HG03354 (cell line): ENCODE measurements at regions not wholly inside any gene's neighbourhood (a gene's known extent, or its start where the extent isn't known, plus 50 kb on each side); places are given as distances from the start of the nearest gene placed in this dataset.
"Not testable (repeated sequence)": the region's sequence is repeated elsewhere in the genome, so short reads cannot be mapped to it uniquely, and the experiment has no call there.

Source experiments
- ATAC-seq: cut with Tn5 transposase; IDR thresholded peaks from one replicate; pipeline ENCODE4 v1.9.1; 2021; ENCODE audit warnings: mild to moderate bottlenecking; ENCODE audit not compliant: unreplicated experiment, poor library complexity, severe bottlenecking

DNA sequence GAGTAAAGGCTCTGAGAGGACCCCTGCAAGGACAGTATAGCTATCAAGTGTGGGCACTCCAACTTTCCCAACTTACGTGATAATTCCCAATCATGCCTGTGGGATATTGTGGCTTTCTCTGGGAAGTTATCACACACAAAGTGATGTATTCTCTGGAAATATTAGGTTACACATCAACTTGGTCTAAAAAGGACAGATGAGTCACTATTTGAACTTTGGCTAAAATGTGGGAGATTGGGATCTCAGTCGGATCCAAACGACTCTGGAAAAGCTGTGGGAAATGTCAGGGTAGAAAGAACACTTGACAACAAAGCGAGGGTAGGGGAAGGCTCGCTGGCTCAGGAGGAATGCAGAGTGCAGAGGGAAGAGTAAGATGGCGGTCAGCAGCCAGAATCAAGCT, 1048.9 kb downstream of the BCL11B start:
- ATAC-seq = no peak

DNA sequence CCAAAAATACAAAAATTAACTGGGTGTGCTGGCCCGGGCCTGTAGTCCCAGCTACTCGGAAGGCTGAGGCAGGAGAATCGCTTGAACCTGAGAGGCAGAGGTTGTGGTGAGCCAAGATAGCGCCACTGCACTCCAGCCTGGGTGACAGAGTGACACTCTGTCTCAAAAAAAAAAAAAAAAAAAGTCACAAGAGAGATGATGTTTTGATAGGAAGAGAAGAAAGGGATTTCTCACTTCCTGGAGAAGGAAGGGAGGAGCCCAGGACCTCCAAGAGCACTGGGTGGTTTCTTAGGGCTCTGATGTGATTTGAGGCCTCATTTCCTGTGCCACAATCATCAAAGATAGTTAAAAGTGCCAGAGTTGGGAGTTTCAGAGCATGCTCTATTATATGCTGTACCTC, 1048.3 kb downstream of the BCL11B start:
- ATAC-seq = not testable (repeated sequence)

DNA sequence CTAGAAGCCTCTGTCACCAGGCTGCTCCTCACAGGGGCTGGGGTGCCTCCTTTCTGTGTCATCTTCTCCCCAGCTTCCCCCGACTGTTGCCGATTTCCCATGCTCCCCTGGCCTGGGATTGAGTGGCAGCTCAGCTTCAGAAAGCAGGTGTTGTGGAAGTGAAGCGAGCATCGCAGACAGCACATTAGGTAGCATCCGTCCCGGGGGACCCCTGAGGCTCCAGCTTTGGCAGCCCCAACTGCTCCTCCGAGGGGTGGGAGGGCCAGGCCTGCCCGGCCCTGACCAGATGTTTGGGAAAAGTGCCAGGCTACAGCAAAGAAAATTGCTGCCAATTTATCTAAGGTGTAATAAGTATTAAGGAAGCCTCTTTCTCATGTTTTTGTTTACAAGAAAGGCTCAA, 1045.6 kb downstream of the BCL11B start:
- ATAC-seq = no peak

DNA sequence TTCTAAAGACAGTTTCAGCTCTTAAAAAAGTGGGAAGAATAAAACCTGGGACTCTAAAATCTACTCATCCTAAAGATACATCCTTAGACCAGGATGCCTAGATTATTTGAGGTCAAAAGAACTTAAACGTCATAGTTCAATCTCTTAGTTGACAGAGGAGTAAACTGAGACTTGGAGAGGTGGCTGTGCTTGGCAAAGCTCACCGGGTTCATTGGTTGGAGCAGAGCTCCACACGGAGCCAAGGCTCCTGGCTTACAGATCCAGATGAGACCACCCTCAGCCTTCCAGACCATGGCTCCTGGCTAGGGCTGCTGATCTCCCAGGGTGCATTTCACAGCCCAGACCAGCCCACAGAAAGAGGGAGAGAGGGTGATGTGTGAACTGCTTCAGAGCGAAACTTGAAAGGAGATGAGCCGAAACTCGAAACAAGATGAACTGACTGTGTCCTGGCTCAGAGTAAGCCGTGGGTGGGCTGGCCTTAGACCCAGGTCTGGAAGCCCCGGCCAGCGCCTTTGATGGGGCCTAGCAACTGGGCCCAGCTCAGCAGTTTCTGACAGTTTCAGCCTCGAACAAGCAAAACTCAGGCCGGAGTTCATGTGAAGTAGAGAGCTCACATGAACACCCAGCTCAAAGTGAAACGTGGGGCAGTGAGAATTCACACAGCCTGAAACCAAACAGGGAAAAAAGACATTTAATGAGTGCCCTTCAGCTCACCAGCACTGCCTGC, 1044.8 kb downstream of the BCL11B start:
- ATAC-seq = no peak

DNA sequence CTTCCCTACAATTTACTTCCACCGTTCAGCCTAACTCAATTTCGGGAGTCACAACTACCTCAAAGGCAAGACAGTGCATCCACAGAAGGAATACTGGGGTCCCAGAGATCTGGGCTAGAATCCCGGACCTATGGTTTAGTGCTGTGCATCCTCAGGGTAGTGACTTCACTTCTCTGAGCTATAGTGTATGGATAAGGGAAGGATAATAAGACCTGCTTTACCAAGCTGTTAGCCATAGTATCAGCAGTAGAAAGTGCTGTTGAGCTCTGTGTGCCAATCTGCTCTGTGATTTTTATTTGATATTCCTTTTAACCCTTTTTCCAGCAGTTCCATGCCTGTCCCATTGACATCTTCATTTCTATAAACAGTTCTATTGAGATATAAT, 1044.3 kb downstream of the BCL11B start:
- no peak for ATAC-seq

DNA sequence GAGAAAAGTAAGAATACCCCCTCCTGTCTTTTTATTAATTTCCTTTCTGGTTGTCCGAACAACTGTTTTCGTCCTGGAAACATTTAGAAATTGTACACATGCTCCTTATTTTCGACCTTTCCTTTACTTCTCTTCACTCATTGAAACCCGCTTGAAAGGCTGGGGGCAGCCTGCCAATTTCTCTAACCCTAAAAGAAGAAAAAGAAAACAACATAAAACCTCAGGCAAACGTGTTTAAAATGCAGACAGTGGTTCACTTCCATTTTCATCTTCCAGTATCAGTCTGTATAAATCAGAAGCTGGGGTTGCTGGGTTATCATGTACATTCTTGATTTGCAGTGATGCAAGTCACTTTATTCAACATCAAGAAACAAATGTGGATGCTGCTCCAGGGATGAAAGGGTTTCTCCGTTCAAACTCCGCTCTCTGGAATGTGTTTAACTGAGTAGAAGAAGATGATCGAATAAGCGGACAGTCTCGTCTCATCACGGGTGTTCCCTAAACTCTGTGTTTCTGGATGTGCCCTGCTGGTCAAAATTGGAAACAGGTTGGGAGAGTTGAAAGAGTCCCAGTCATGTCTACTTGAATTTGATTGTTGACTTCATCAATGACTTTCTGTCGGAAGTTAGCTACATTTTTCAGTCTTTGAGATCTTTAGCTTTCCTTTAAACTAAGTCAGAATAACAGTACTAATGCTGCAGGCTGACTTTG, 1042.2 kb downstream of the BCL11B start:
- ATAC-seq = no peak

DNA sequence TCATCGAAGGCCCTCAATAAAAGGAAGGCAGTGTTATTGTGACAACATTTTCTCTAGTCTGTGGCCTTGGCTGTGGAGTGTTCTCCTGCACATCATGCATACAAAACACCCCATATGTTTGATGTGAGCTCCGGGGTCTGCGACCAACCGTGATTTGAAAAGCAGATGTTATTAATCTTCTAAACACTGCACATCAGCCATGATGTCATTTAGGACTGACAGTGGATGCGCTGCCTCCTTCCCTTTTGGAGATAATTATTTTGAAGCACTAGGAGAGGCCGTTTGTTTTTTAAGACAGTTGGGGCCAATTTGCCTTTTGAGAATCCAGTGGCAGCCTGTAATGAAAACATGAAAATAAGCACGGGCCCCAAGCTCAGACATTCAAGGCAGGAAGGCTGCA, 1041.6 kb downstream of the BCL11B start:
- no peak for ATAC-seq

DNA sequence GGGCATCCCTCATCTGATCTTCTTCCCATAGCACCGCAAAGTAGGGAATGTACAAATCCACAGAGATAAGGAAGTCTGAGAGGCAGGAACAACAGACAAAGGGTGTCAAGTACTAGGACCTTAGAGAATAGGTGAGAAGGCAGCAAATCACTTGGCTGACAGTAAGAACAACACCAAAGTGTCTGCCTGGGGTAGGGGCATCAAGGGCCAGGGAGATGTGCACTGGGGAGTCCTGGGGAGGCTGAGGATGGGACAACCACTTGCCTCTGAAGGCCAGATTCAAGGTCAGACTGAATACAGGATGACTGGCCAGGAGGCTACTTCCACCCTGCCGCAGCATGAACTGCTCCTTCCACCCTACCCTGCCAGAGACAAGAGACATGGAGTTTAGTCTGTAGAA, 1040.8 kb downstream of the BCL11B start:
- ATAC-seq = no peak

DNA sequence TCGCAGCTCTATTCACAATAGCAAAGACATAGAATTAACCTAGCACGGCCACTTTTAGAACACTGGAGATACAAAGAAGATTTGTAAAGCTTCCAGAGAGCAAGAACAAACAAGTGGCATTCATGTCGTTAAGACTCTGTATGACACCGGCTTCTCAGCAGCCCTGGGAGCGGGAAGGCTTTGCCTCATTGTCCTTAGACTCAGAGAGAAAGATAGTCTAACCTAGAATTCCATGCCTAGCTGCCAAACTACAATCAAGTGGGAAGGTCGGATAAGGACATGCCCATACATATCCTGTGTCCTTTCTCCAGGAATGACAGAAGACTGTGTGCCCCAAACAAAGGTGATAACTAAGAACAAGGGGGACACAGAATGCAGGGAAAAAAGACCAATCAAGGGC, 1038.3 kb downstream of the BCL11B start:
- no peak for ATAC-seq

DNA sequence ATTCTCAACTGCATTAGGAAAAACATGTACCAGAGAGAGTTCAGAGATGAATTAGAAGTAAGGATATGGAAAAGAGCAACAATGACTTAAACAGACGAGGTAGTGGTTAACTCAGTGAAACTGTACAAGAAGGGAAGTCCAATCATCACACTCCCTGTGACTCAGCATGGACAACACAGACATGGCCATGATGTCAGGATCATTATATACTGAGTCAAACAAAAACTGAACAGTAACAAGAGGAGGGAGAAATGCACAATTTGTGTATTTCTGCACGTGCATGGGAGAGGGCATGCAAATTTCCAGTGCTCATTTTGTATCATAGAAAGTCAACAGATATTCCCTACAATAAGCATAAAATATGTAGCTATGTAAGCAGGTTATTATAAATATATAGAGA, 1037.8 kb downstream of the BCL11B start:
- ATAC-seq = no peak

DNA sequence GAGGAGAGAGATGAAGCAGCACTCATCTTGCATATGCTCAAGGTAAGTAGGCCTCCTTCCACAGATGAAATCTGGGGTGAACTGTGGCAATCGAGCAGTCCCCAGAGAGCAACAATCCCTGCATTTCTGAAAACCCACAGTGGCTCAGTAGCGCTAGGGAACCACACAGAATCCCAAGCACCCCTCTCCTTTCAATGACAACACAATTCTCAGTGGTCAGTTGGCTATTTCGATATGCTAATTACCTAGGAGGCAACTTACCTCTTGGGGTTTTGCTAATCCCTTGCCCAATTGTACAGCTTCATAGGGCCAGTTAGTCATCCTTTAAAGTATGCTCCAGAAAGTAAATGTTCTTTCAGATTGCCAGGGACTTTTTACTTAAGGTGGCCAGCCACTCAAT, 1035.7 kb downstream of the BCL11B start:
- no peak for ATAC-seq

DNA sequence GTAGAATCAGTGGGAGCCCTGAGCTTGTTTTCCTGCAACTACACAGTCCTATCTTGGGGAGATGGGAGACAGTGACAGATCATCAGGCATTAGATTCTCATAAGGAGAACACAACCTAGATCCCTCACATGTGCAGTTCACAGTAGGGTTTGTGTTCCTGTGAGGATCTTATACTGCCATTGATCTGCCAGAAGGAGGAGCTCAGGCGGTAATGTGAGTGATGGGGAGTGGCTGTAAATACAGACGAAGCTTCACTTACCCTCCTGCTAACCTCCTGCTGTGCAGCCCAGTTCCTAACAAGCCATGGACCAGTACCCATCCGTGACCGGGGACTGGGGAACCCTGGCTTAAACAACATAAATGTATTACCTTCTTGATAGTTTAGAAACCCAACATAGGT, 1034.1 kb downstream of the BCL11B start:
- ATAC-seq = no peak

DNA sequence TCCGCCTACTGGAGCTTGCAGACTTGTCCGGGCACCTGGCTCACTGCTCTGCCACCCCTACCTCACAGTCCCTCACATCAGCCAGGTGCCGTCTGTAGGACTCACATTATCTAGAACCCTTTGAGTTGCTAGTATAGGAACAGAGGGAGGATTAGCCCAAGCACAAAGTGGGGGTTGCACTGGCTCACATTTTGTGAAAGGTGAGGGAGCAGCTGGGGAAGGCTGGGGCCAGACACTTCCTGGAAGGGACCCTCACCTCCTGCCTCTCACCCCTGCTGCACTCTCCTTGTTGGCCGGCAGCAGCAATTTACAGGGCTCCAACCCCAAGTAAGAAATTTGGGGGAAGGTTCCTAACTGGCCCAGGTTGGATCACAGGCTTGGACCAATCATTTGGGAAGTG, 1031.6 kb downstream of the BCL11B start:
- no peak for ATAC-seq

DNA sequence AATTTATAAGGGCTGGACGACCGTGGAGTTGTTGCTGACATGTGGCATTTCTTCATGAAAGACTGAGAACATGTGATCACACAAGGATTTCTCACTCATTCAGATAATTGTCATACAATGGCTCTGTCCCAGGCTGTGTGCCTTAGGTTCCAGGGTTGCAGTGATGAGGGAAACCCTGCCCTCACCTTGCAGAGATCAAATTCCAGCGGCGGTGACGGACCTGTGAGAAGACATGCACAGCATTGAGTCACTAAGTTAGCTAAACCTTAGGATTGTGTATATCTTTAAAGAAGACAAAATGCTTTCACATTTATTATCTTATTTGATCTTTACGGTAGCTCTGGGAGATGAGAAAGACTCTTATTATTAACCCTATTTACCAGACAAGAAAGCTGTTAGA, 1029.1 kb downstream of the BCL11B start:
- ATAC-seq = no peak

DNA sequence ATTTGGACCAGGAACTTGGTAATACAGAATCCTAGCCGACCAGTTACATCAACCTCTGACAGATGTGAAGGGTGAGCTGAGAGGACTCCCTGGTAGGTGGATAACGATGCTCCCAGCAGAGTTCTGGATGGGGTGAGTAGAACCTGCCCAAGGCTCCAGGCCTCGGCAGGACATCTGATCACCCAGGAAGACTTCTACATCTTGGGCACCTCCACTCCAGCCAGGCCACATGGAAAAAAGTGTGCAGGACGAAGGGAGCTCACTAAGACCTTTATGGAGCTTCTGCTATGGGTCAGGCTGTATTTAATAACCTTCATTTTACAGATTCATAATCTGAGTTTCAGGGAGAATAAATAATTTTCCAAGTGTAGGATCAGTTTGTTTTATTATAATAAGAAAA, 1028.7 kb downstream of the BCL11B start:
- ATAC-seq = no peak

DNA sequence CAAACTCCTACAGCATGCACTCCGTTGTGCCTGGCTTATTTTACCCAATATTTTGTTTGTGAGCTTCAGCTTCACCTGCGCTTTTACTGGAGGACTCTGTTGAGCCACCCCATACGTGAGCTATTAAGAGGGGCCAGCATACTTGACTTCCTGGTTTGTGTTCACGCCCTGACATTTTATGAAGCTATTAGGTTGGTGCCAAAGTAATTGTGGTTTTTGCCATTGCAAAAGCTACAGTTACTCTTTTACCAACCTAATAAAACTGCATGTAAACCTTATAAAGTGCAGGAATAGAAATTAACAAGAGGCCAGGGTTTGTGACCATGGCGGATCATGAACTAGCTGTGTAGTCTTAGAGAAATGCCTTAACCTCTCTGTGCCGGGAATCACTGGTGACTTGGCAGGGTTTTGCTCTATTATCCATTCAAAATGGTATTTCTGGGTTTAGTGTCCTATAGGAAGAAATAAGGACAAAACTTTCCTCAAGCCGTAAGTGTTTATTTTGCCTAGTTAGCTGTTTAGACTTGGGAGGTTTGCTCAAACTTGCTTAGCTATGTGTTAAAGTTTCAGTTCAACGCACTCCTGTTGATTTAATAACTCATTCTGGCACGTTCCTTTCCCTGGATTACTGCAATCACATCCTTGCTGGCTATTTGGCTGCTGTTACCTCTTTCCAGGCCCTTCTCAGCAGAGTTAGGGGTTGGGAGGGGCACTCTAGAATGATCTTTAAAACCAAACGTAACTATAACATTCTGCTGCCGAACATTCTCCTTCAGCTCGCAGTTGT, 1027.6 kb downstream of the BCL11B start:
- ATAC-seq = no peak

DNA sequence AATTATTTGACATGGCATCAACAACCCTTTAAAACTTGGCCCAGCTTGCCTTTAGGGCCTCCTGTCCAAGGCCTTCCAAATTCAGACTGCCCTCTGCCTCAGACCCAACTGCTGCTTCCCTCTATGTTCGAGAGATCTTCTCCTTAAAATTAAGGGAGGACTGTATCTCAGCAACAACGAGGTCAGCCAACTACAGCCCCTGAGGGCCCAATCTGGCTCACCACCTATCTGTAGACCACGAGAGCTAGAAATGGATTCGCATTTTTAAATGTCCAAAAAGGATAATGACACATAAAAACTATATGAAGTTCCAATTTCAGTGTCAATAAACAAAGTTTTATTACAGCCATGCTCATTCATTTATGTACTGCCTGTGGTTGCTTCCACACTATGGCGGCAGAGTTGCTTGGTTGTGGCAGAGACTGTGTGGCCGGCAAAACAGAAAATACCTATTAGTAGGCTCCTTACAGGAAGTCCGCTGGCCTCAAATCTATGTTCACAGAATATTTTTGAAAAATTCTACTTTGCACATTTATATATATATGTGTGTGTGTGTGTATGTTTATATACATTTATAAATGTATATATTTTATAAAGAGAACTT, 1026.9 kb downstream of the BCL11B start:
- no peak for ATAC-seq

DNA sequence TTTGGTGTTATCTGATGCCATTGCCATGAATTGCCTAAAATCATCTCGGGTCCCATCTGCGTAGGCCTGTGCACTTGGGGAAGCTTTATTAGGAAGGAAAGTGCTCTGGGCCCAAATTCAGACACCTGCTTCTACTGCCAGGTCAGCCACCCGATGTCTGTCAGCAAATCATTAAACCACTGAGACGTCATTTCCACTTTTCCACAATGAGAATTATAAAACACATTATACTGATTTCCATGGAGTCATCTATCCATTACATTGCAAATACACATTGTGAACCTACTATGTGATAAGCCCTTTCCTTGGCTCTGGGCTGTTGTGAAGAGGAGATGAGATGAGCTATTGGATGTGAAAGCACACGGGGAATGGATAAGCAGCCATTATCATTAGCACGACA, 1022.9 kb downstream of the BCL11B start:
- no peak for ATAC-seq

DNA sequence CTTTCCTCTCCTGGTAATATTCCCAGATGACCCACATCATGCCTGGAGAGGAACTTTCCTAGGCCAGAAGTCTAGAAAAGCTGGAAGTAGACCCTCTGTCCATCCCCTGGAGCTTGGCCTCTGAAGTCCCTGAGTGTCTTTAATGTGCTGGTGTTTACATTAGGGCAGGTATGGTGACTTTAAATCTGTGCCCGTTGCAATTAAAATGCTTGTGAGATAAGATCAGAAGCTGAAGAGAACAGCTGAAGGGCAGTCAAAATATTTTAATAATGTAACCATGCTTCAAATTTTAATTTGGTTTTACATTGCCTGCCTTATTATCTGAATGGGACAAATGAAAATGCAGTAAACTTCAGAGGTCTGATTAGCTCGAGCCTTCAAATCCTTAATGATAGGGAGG, 1022.5 kb downstream of the BCL11B start:
- ATAC-seq = no peak

DNA sequence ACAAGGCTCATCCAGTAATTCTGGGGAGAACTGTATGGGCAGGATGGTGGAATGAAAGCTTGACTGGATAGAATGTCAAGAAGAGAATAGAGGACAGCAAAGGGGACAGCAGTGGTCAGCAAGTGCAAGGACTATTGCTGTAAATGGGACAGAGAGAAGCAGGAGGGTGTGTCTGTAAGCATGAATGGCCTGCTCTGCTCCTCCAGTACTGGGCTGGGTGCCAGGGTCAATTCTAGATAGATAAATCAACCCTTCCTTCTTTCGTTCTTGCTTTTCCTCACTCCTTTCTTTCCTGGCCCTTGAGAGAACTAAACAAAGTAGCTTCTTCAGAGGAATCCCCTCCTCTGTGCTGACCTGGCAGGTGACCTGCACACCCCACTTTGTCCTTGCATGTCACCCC, 1019.2 kb downstream of the BCL11B start:
- no peak for ATAC-seq

DNA sequence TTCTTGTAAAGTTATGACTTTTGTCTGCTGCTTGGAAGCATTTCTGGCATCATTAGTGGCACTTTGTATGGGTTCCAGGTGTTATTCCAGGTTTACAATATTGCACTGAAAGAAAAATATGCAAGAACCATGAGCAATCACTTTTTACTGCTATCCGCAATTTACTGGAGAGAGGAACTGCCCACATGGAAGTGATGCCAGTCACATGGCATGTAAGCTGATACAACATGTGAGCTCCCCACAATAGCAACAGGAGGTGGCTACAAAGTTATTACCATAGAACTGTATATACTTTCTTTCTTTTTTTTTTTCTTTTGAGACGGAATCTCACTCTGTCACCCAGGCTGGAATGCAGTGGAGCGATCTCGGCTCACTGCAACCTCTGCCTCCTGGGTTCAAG, 1012.1 kb downstream of the BCL11B start:
- no peak for ATAC-seq
